PC-3 (cell line): ENCODE measurements at regions not wholly inside any gene's neighbourhood (a gene's known extent, or its start where the extent isn't known, plus 50 kb on each side); places are given as distances from the start of the nearest gene placed in this dataset.

ENCODE experiments used
- ATAC-seq: fragments of 200-7000 bp; cut with Tn5 transposase; 2 replicates; pipeline ENCODE4 v1.9.1; 2020; ENCODE audit warnings: mild to moderate bottlenecking, moderate library complexity
- BruUV-seq: library from RNA; stranded (reverse); fragments of 400-500 nt; replicated peaks from 2 replicates; lab custom pipeline; 2021; lab: Mats Ljungman, UMichigan
- CTCF ChIA-PET: fragments of 300-600 bp; sonication (Branson Sonifier 250); formaldehyde crosslinking; loops from one replicate; lab custom pipeline; 2022; ENCODE audit warnings: antibody characterized with exemption; lab: Charles Lee
- POLR2A ChIA-PET: fragments of 300-600 bp; sonication (Branson Sonifier 250); formaldehyde crosslinking; loops from one replicate; lab custom pipeline; 2022; ENCODE audit warnings: antibody characterized with exemption; ENCODE audit not compliant: unreplicated experiment; lab: Charles Lee
- DNase-seq: peaks from one replicate; pipeline ENCODE4 v3.0.0-alpha.2; 2015
- H2AFZ ChIP-seq: fragments of 300-600 bp; sonication (generic); 2 replicates; pipeline ENCODE4 v1.6.0; 2016; ENCODE audit warnings: antibody characterized with exemption, low read length
- H3F3A ChIP-seq: fragments of 300-600 bp; sonication (generic); one replicate; pipeline ENCODE4 v1.6.0; 2017; ENCODE audit warnings: antibody characterized with exemption, low read length, control low read depth, mild to moderate bottlenecking; ENCODE audit not compliant: unreplicated experiment
- H3K27ac ChIP-seq: fragments of 300-600 bp; sonication (generic); 2 replicates; pipeline ENCODE4 v1.5.1; 2016; ENCODE audit warnings: mild to moderate bottlenecking, low read length
- H3K27me3 ChIP-seq: fragments of 300-600 bp; sonication (generic); 2 replicates; pipeline ENCODE4 v1.6.1; 2016; ENCODE audit warnings: low read length, mixed read lengths
- H3K36me3 ChIP-seq: fragments of 300-600 bp; sonication (generic); 2 replicates; pipeline ENCODE4 v1.6.1; 2016; ENCODE audit warnings: low read depth, mixed run types, low read length, mixed read lengths
- H3K4me1 ChIP-seq: fragments of 300-600 bp; sonication (generic); 2 replicates; pipeline ENCODE4 v1.5.1; 2016; ENCODE audit warnings: low read length; ENCODE audit not compliant: insufficient read depth
- H3K4me2 ChIP-seq: fragments of 300-600 bp; sonication (generic); 2 replicates; pipeline ENCODE4 v1.6.0; 2016; ENCODE audit warnings: low read length
- H3K4me3 ChIP-seq: fragments of 300-600 bp; sonication (generic); 2 replicates; pipeline ENCODE4 v1.5.1; 2016; ENCODE audit warnings: mild to moderate bottlenecking, low read length, mixed read lengths
- H3K79me2 ChIP-seq: fragments of 300-600 bp; sonication (generic); 2 replicates; pipeline ENCODE4 v1.6.1; 2017; ENCODE audit warnings: low read length, mixed read lengths
- H3K9ac ChIP-seq: fragments of 300-600 bp; sonication (generic); 2 replicates; pipeline ENCODE4 v1.6.0; 2016; ENCODE audit warnings: mild to moderate bottlenecking, low read length
- H3K9me2 ChIP-seq: fragments of 300-600 bp; sonication (generic); replicated peaks from 2 replicates; pipeline ENCODE4 v1.6.1; 2016; ENCODE audit warnings: mixed run types, low read length, mixed read lengths
- H3K9me3 ChIP-seq: fragments of 300-600 bp; sonication (generic); 2 replicates; pipeline ENCODE4 v1.6.1; 2016; ENCODE audit warnings: low read length, mixed read lengths
- H4K20me1 ChIP-seq: fragments of 300-600 bp; sonication (generic); 2 replicates; pipeline ENCODE4 v1.6.1; 2016; ENCODE audit warnings: low read length, mixed read lengths
- CTCF ChIP-seq: fragments of 300-600 bp; sonication (generic); conservative IDR thresholded peaks from 2 replicates; pipeline ENCODE4 v1.5.1; 2017; ENCODE audit warnings: antibody characterized with exemption, low read depth, mild to moderate bottlenecking, low read length
- EZH2 ChIP-seq: fragments of 300-600 bp; sonication (generic); IDR thresholded peaks from one replicate; pipeline ENCODE4 v1.6.1; 2017; ENCODE audit warnings: antibody characterized with exemption, mild to moderate bottlenecking, low read length; ENCODE audit not compliant: unreplicated experiment
- EZH2phosphoT487 ChIP-seq: fragments of 300-600 bp; sonication (generic); IDR thresholded peaks from 2 replicates; pipeline ENCODE4 v1.6.1; 2018; ENCODE audit warnings: mild to moderate bottlenecking, antibody characterized with exemption, low read length, borderline replicate concordance
- intact Hi-C: fragments of 100-400 bp; cut with micrococcal nuclease; formaldehyde crosslinking; loops from 2 replicates; pipeline ENCODE4 v1.9.0; 2023

- no peak for DNase-seq
- intact Hi-C loops, result no loop called here
- TF ChIP-seq EZH2 (no peak), CTCF (no peak), EZH2phosphoT487 (no peak)
- 0 out of 2 replicates have a peak, but pooled peaks cover 6% of the 10 kb centered on the region for H3K27me3 ChIP-seq
- H3K27ac ChIP-seq, result no peak overlapping the region
- no peaks in the 10 kb centered on the region for H3F3A ChIP-seq
- H3K9me2 ChIP-seq, result no peaks in the 10 kb centered on the region
- H3K79me2 ChIP-seq, result no peaks in the 10 kb centered on the region
- no peaks in the 10 kb centered on the region for H3K36me3 ChIP-seq
- H3K4me2 ChIP-seq, result no peak overlapping the region
- no peaks in the 10 kb centered on the region for H3K4me1 ChIP-seq
- H4K20me1 ChIP-seq, result no peaks in the 10 kb centered on the region
- no peak for ATAC-seq
- H2AFZ ChIP-seq, result no peak overlapping the region
- no peaks in the 10 kb centered on the region for H3K9me3 ChIP-seq
- no peak overlapping the region for H3K9ac ChIP-seq
- no peak overlapping the region for H3K4me3 ChIP-seq
- no TSS peak for BruUV-seq
- CTCF ChIA-PET, result no interaction called here
- POLR2A ChIA-PET, result no interaction called here
These were observed 78.9 kb downstream of the KCNF1 start for GRCh38 chr2:10990561-10991111.

GRCh38 chr2:10992023-10992791 lies 80.5 kb downstream of the KCNF1 start:
- Histone ChIP-seq H4K20me1 (no peaks in the 10 kb centered on the region), H3K27me3 (0 out of 2 replicates have a peak, but pooled peaks cover 6% of the 10 kb centered on the region), H3K9me3 (no peaks in the 10 kb centered on the region), H3K4me2 (no peak overlapping the region), H3K79me2 (no peaks in the 10 kb centered on the region), H3K4me3 (no peak overlapping the region), H3K9me2 (no peaks in the 10 kb centered on the region), H3K9ac (no peak overlapping the region), H2AFZ (no peak overlapping the region), H3K4me1 (no peaks in the 10 kb centered on the region), H3K27ac (no peak overlapping the region), H3F3A (no peaks in the 10 kb centered on the region), H3K36me3 (no peaks in the 10 kb centered on the region)
- ChIA-PET POLR2A (no interaction called here), CTCF (no interaction called here)
- ATAC-seq (no peak), DNase-seq (no peak)
- TF ChIP-seq EZH2phosphoT487, result no peak
- BruUV-seq, result no TSS peak
- intact Hi-C loops, result no loop called here

GRCh38 chr2:10993001-10993481 lies 81.3 kb downstream of the KCNF1 start:
- ATAC-seq, result peak; percentile 90
- Histone ChIP-seq H3K27ac (no peak overlapping the region), H3F3A (no peaks in the 10 kb centered on the region), H3K27me3 (0 out of 2 replicates have a peak, but pooled peaks cover 6% of the 10 kb centered on the region), H3K9ac (no peak overlapping the region), H3K4me1 (no peaks in the 10 kb centered on the region), H3K79me2 (no peaks in the 10 kb centered on the region), H3K4me3 (no peak overlapping the region), H2AFZ (no peak overlapping the region), H3K9me3 (no peaks in the 10 kb centered on the region), H3K9me2 (no peaks in the 10 kb centered on the region), H4K20me1 (no peaks in the 10 kb centered on the region), H3K4me2 (no peak overlapping the region), H3K36me3 (no peaks in the 10 kb centered on the region)
- CTCF ChIA-PET, result no interaction called here
- peak; percentile 54 for DNase-seq
- intact Hi-C loops, result no loop called here
- no peak for TF ChIP-seq CTCF
- no peak for TF ChIP-seq EZH2phosphoT487
- BruUV-seq, result no TSS peak
- POLR2A ChIA-PET, result no interaction called here
